ENCODE measurements at regions not wholly inside any gene's neighbourhood (a gene's known extent, or its start where the extent isn't known, plus 50 kb on each side); places are given as distances from the start of the nearest gene placed in this dataset.

GRCh38 chr12:85642288-85642687, 193.9 kb downstream of the RASSF9 start:
- TF ChIP-seq TAF1 (IDR thresholded peaks at IDR 0.05; ENCODE audit: borderline replicate concordance, low read depth, low read length) (no peak), POLR2A (IDR thresholded peaks at IDR 0.05; ENCODE audit: low read depth, low read length) (no peak), POLR2AphosphoS5 (IDR thresholded peaks at IDR 0.05; ENCODE audit: low read depth, low read length) (no peak)

Measured in GM12892 (cell line).